ENCODE measurements at regions not wholly inside any gene's neighbourhood (a gene's known extent, or its start where the extent isn't known, plus 50 kb on each side); places are given as distances from the start of the nearest gene placed in this dataset.

GRCh38 chr9:86557918-86558317, 203.7 kb upstream of the TUT7 start:
- Histone ChIP-seq H3K9me3 (ENCODE audit: control insufficient read depth, low read length) (no peaks in the 10 kb centered on the region), H3K27me3 (ENCODE audit: control insufficient read depth, insufficient read depth, low read length) (no peaks in the 10 kb centered on the region), H3K4me1 (ENCODE audit: control insufficient read depth, insufficient read depth, low read length) (no peaks in the 10 kb centered on the region), H3K36me3 (ENCODE audit: control insufficient read depth, insufficient read depth, low read length) (no peaks in the 10 kb centered on the region), H3K9ac (ENCODE audit: low read length) (no peak overlapping the region), H3K4me3 (ENCODE audit: low read length) (no peak overlapping the region)

- Histone ChIP-seq H3K36me3 (ENCODE audit: control insufficient read depth, insufficient read depth, low read length) (no peaks in the 10 kb centered on the region), H3K9ac (ENCODE audit: low read length) (no peak overlapping the region), H3K4me3 (ENCODE audit: low read length) (no peak overlapping the region), H3K27me3 (ENCODE audit: control insufficient read depth, insufficient read depth, low read length) (no peaks in the 10 kb centered on the region), H3K9me3 (ENCODE audit: control insufficient read depth, low read length) (no peaks in the 10 kb centered on the region), H3K4me1 (ENCODE audit: control insufficient read depth, insufficient read depth, low read length) (no peaks in the 10 kb centered on the region)
Observed at GRCh38 chr9:86557063-86557766, 203.0 kb upstream of the TUT7 start.

DNA sequence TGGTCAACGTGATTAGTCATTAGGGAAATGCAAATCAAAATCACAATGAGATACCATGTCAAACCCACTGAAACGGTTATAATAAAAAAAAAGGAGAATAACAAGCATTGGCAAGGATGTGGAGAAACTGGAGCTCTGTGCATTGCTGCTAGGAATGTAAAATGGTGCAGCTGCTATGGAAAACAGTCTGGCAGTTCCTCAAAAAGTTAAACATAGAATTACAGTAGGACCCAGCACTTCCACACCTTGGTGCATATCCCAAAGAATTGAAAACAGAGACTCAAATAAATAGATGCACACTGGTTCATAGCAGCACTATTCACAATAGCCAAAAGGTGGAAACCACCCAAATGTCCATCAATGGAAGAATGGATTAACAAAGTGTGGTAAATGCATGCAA, 201.5 kb upstream of the TUT7 start:
- Histone ChIP-seq H3K9ac (ENCODE audit: low read length) (no peak overlapping the region), H3K9me3 (ENCODE audit: control insufficient read depth, low read length) (no peaks in the 10 kb centered on the region), H3K27me3 (ENCODE audit: control insufficient read depth, insufficient read depth, low read length) (no peaks in the 10 kb centered on the region), H3K36me3 (ENCODE audit: control insufficient read depth, insufficient read depth, low read length) (no peaks in the 10 kb centered on the region), H3K4me1 (ENCODE audit: control insufficient read depth, insufficient read depth, low read length) (peaks cover 5% of the 10 kb centered on the region), H3K4me3 (ENCODE audit: low read length) (no peak overlapping the region)

- H3K9me3 ChIP-seq (ENCODE audit: control insufficient read depth, low read length), result no peaks in the 10 kb centered on the region
- H3K27me3 ChIP-seq (ENCODE audit: control insufficient read depth, insufficient read depth, low read length), result peaks cover 25% of the 10 kb centered on the region
- peaks cover 5% of the 10 kb centered on the region for H3K4me1 ChIP-seq (ENCODE audit: control insufficient read depth, insufficient read depth, low read length)
- no peak overlapping the region for H3K4me3 ChIP-seq (ENCODE audit: low read length)
- H3K9ac ChIP-seq (ENCODE audit: low read length), result no peak overlapping the region
- no peaks in the 10 kb centered on the region for H3K36me3 ChIP-seq (ENCODE audit: control insufficient read depth, insufficient read depth, low read length)
Observed at GRCh38 chr9:86550401-86550800, 196.2 kb upstream of the TUT7 start.

DNA sequence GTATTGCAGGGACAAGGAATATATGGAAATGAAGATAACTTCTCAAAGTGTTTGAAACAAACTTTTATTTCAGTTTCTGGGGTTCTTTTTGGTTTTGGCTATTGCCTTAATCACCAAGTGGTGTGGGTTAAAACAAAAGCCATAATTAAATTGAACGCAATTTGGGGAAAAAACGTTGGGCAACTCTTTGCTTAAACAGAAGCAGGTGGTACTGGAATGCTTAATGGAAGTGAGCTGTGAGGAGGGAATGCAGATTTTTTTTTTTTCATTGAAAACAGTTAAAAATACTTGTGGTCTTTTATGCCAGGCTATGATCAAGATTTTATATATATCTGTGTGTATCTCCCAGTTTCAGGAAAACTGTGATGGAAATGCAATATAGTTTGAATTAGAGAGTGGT, 195.7 kb upstream of the TUT7 start:
- Histone ChIP-seq H3K9me3 (ENCODE audit: control insufficient read depth, low read length) (no peaks in the 10 kb centered on the region), H3K9ac (ENCODE audit: low read length) (no peak overlapping the region), H3K36me3 (ENCODE audit: control insufficient read depth, insufficient read depth, low read length) (no peaks in the 10 kb centered on the region), H3K27me3 (ENCODE audit: control insufficient read depth, insufficient read depth, low read length) (peaks cover 25% of the 10 kb centered on the region), H3K4me3 (ENCODE audit: low read length) (no peak overlapping the region), H3K4me1 (ENCODE audit: control insufficient read depth, insufficient read depth, low read length) (peaks cover 5% of the 10 kb centered on the region)

DNA sequence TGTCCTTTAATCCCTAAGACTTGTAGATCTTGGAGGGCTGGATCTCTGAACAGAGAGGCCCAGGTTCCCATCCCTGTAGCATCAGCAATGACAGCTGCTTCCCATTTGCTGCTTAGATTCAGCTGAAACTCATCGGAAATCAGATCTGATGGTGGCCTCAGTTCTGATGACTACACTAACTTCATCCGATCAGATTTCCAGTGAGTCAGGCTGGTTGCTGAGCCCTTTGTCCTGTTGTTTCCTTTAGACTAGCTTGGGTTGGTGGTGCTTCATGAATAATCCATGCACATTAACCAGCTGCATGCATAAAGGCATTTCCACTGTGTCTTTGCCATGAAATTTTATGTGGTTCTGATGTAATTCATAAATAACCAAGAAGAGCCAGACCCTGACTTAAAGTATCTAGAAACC, 195.2 kb upstream of the TUT7 start:
- no peak overlapping the region for H3K9ac ChIP-seq (ENCODE audit: low read length)
- H3K36me3 ChIP-seq (ENCODE audit: control insufficient read depth, insufficient read depth, low read length), result no peaks in the 10 kb centered on the region
- H3K4me1 ChIP-seq (ENCODE audit: control insufficient read depth, insufficient read depth, low read length), result peaks cover 5% of the 10 kb centered on the region
- no peaks in the 10 kb centered on the region for H3K9me3 ChIP-seq (ENCODE audit: control insufficient read depth, low read length)
- no peak overlapping the region for H3K4me3 ChIP-seq (ENCODE audit: low read length)
- H3K27me3 ChIP-seq (ENCODE audit: control insufficient read depth, insufficient read depth, low read length), result peaks cover 25% of the 10 kb centered on the region

DNA sequence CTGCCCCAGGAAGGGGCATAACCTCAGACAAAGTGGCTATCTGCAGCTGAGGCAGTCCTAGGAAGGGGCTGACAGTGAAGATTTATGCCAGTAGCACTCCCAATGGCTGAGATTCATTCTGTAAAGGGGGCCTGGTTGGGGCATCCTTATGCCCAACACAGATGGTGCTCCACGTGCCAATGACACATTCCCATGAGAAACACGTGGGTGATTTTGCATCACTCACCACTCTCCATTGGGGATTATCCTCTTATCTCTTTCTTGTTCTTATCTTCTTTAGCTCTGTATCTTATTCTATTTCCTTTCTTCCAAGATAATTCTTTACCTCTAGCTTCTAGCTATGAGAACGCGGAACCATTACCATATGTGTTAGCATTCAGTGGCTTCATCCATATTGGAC, 194.0 kb upstream of the TUT7 start:
- Histone ChIP-seq H3K4me3 (ENCODE audit: low read length) (no peak overlapping the region), H3K27me3 (ENCODE audit: control insufficient read depth, insufficient read depth, low read length) (peaks cover 25% of the 10 kb centered on the region), H3K9ac (ENCODE audit: low read length) (no peak overlapping the region), H3K4me1 (ENCODE audit: control insufficient read depth, insufficient read depth, low read length) (peaks cover 5% of the 10 kb centered on the region), H3K36me3 (ENCODE audit: control insufficient read depth, insufficient read depth, low read length) (no peaks in the 10 kb centered on the region), H3K9me3 (ENCODE audit: control insufficient read depth, low read length) (no peaks in the 10 kb centered on the region)

GRCh38 chr9:86547571-86547970, 193.4 kb upstream of the TUT7 start:
- Histone ChIP-seq H3K9ac (ENCODE audit: low read length) (no peak overlapping the region), H3K4me1 (ENCODE audit: control insufficient read depth, insufficient read depth, low read length) (peaks cover 5% of the 10 kb centered on the region), H3K4me3 (ENCODE audit: low read length) (no peak overlapping the region), H3K27me3 (ENCODE audit: control insufficient read depth, insufficient read depth, low read length) (peaks cover 25% of the 10 kb centered on the region), H3K36me3 (ENCODE audit: control insufficient read depth, insufficient read depth, low read length) (no peaks in the 10 kb centered on the region), H3K9me3 (ENCODE audit: control insufficient read depth, low read length) (no peaks in the 10 kb centered on the region)

DNA sequence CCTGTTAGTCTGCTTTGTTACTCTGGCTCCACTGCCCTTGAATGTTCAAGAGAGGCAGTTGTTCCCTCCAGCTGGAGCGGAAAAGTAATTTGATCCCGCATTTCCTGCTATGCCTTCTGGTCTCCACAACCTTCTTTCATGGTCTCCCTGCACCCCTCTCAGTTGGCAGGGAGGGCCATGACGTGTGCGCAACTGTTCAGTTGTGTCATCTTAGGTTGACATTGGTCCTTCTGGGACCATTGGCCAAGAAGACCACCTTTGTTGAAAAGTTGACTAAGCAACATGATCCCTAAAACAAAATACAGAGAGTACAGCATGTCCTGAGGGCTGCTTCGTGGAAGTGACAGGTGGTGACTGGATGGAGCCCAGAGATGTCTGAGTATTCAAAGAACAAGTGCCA, 192.5 kb upstream of the TUT7 start:
- Histone ChIP-seq H3K4me3 (ENCODE audit: low read length) (no peak overlapping the region), H3K9me3 (ENCODE audit: control insufficient read depth, low read length) (no peaks in the 10 kb centered on the region), H3K4me1 (ENCODE audit: control insufficient read depth, insufficient read depth, low read length) (peaks cover 5% of the 10 kb centered on the region), H3K36me3 (ENCODE audit: control insufficient read depth, insufficient read depth, low read length) (no peaks in the 10 kb centered on the region), H3K27me3 (ENCODE audit: control insufficient read depth, insufficient read depth, low read length) (peaks cover 25% of the 10 kb centered on the region), H3K9ac (ENCODE audit: low read length) (no peak overlapping the region)

GRCh38 chr9:86545090-86545489, 190.9 kb upstream of the TUT7 start:
- Histone ChIP-seq H3K4me3 (ENCODE audit: low read length) (no peak overlapping the region), H3K27me3 (ENCODE audit: control insufficient read depth, insufficient read depth, low read length) (peaks cover 25% of the 10 kb centered on the region), H3K9me3 (ENCODE audit: control insufficient read depth, low read length) (no peaks in the 10 kb centered on the region), H3K4me1 (ENCODE audit: control insufficient read depth, insufficient read depth, low read length) (no peaks in the 10 kb centered on the region), H3K9ac (ENCODE audit: low read length) (no peak overlapping the region), H3K36me3 (ENCODE audit: control insufficient read depth, insufficient read depth, low read length) (no peaks in the 10 kb centered on the region)

GRCh38 chr9:86541014-86541570, 186.9 kb upstream of the TUT7 start:
- Histone ChIP-seq H3K4me1 (ENCODE audit: control insufficient read depth, insufficient read depth, low read length) (no peaks in the 10 kb centered on the region), H3K9ac (ENCODE audit: low read length) (no peak overlapping the region), H3K4me3 (ENCODE audit: low read length) (no peak overlapping the region), H3K9me3 (ENCODE audit: control insufficient read depth, low read length) (no peaks in the 10 kb centered on the region), H3K27me3 (ENCODE audit: control insufficient read depth, insufficient read depth, low read length) (no peaks in the 10 kb centered on the region), H3K36me3 (ENCODE audit: control insufficient read depth, insufficient read depth, low read length) (no peaks in the 10 kb centered on the region)

- H3K9ac ChIP-seq (ENCODE audit: low read length), result no peak overlapping the region
- no peaks in the 10 kb centered on the region for H3K36me3 ChIP-seq (ENCODE audit: control insufficient read depth, insufficient read depth, low read length)
- H3K4me1 ChIP-seq (ENCODE audit: control insufficient read depth, insufficient read depth, low read length), result no peaks in the 10 kb centered on the region
- H3K9me3 ChIP-seq (ENCODE audit: control insufficient read depth, low read length), result no peaks in the 10 kb centered on the region
- no peaks in the 10 kb centered on the region for H3K27me3 ChIP-seq (ENCODE audit: control insufficient read depth, insufficient read depth, low read length)
- no peak overlapping the region for H3K4me3 ChIP-seq (ENCODE audit: low read length)
Observed at GRCh38 chr9:86535406-86535915, 181.3 kb upstream of the TUT7 start.
